ENCODE measurements at regions not wholly inside any gene's neighbourhood (a gene's known extent, or its start where the extent isn't known, plus 50 kb on each side); places are given as distances from the start of the nearest gene placed in this dataset.
A peak's percentile ranks its signal among the peaks of the same experiment; 100 is the strongest.

DNA sequence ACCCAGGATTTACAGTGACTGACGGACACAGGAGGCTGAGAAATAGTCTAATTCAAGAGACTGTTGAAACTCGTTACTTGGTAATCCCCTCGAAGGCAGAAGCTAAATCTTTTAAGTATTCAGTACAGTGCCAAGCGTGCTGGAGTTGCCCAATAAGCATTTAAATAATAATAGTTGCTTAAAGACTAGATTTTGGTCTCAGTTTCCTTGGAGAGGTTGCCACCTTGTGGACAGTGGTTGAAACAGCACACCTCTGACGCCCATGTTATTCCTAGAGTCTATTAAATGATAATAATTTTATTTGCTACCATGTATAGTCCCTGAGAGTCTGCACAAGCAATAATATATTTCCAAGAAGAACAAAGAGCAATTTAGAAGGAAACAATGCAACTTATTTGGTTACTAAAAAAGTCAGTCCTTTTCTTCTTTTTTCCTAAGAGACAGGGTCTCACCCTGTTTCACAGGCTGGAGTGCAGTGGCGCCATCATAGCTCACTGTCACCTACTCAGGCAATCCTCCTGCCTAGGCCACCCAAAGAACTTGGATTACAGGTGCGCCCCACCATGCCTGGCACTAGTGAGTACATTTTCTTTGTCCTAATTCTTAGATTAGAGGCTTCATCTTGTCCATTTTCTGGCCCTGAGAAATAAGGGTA, 138.0 kb upstream of the NUDT7 start:
- Mint-ChIP-seq H3K27ac (no peak overlapping the region), H3K9me3 (no peaks in the 10 kb centered on the region), H3K4me1 (no peaks in the 10 kb centered on the region), H3K4me3 (no peak overlapping the region), H3K27me3 (peaks cover 9% of the 10 kb centered on the region), H3K36me3 (ENCODE audit: low read depth) (no peaks in the 10 kb centered on the region)
- no peak for DNase-seq
- TF ChIP-seq CTCF (IDR thresholded peaks at IDR 0.05), result peak; percentile 90
- intact Hi-C loops (cut with micrococcal nuclease), result loop anchor here (1.0 to 2.0 kb wide), 2 partner anchors 348 to 1796 kb away; no protein-coding TSS in a partner anchor
- ChIA-PET CTCF (interaction anchor here (1.2 to 8.0 kb wide), 6 partner anchors 10 to 347 kb away, joined by 3 to 125 read pairs (median 6); no protein-coding TSS in a partner anchor), POLR2A (interaction anchor here (0.7 kb wide), 1 partner anchor 126 kb away, joined by 3 read pairs; no protein-coding TSS in a partner anchor)
- ATAC-seq (ENCODE audit: low read depth), result peak; percentile 42

DNA sequence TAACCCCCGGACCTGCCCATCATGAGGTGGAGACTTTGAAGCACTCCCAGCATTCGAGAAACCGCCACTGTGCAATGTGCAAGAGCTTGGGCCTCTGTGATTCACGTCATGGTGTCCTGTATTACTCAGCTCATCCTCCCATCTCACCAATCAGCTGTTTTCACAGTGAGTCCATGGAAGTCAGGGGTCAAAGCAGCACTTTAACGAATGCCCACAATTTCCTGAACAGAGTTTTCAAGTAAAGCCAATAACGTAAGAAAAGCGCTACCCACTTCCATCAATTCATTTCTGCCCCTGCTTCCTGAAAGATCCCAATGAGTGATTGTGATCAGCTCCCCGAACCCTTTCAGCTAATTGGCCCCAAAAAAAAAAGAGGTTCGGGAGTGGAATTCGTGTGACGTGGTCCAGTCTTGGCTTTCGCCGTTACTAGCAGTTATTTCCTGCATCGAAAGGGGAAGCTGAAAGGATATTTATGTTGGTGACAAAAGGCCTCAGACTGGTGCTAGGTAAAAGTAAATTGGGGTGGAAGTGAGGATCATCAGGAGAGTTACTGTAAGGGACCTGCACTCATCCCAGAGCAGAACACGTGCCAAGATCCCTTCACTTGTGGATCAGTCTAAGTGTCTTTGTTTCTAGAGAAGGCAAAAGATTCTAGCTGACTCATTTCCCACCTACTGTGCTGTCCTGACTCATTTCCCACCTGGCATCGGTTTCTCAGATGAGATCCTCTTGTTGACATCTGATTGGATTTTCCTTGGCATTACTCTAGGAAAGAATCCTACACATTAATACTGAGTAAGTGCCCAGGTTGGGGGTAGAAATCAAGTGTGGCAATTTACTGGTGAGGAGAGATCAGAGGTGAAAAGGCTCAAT, 136.7 kb upstream of the NUDT7 start:
- H3K36me3 Mint-ChIP-seq (ENCODE audit: low read depth), result no peaks in the 10 kb centered on the region
- H3K27ac Mint-ChIP-seq, result no peak overlapping the region
- peaks cover 9% of the 10 kb centered on the region for H3K27me3 Mint-ChIP-seq
- H3K4me3 Mint-ChIP-seq, result no peak overlapping the region
- ATAC-seq (ENCODE audit: low read depth) (no peak), DNase-seq (no peak)
- TF ChIP-seq CTCF (IDR thresholded peaks at IDR 0.05), result no peak
- POLR2A ChIA-PET, result no interaction called here
- H3K4me1 Mint-ChIP-seq, result no peaks in the 10 kb centered on the region
- H3K9me3 Mint-ChIP-seq, result no peaks in the 10 kb centered on the region
- intact Hi-C loops (cut with micrococcal nuclease), result loop anchor here (2.0 kb wide), 1 partner anchor 1797 kb away; no protein-coding TSS in a partner anchor
- CTCF ChIA-PET, result interaction anchor here (2.6 to 8.0 kb wide), 2 partner anchors 336 to 348 kb away, joined by 7 to 125 read pairs; no protein-coding TSS in a partner anchor

DNA sequence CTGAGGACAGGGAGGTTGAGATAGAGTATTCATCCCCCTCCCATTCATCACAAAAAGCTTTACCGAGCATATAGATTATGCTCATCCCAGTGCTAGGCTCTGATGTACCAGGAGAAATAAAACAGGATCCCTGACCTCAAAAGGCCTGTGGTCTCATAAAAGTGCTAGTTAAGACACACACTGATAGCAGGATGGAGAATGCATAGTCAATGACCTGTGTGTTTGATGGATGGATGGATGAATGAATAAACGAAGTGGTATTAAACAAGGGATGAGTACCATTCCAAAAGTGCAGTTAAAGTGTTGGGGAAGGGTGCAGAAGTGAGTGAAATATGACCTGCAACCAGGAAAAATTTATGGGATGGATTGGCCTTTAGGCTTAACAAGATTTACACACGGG, 133.9 kb upstream of the NUDT7 start:
- no peak overlapping the region for H3K27ac Mint-ChIP-seq
- no peak for DNase-seq
- ATAC-seq (ENCODE audit: low read depth), result no peak
- no peaks in the 10 kb centered on the region for H3K4me1 Mint-ChIP-seq
- ChIA-PET CTCF (no interaction called here), POLR2A (no interaction called here)
- intact Hi-C loops (cut with micrococcal nuclease), result no loop called here
- TF ChIP-seq CTCF (IDR thresholded peaks at IDR 0.05), result no peak
- H3K4me3 Mint-ChIP-seq, result no peak overlapping the region
- H3K9me3 Mint-ChIP-seq, result no peaks in the 10 kb centered on the region
- H3K27me3 Mint-ChIP-seq, result peaks cover 9% of the 10 kb centered on the region
- no peaks in the 10 kb centered on the region for H3K36me3 Mint-ChIP-seq (ENCODE audit: low read depth)

GRCh38 chr16:77589071-77589765, 133.1 kb upstream of the NUDT7 start:
- Mint-ChIP-seq H3K4me3 (no peak overlapping the region), H3K27me3 (peaks cover 8% of the 10 kb centered on the region), H3K27ac (no peak overlapping the region), H3K36me3 (ENCODE audit: low read depth) (no peaks in the 10 kb centered on the region), H3K9me3 (no peaks in the 10 kb centered on the region), H3K4me1 (no peaks in the 10 kb centered on the region)
- TF ChIP-seq CTCF (IDR thresholded peaks at IDR 0.05), result no peak
- ChIA-PET POLR2A (no interaction called here), CTCF (interaction anchor here (0.6 kb wide), 1 partner anchor 353 kb away, joined by 3 read pairs; no protein-coding TSS in a partner anchor)
- intact Hi-C loops (cut with micrococcal nuclease), result no loop called here
- ATAC-seq (ENCODE audit: low read depth) (no peak), DNase-seq (no peak)
